Fibroblast of skin of right biceps (primary cell): ENCODE measurements at regions not wholly inside any gene's neighbourhood (a gene's known extent, or its start where the extent isn't known, plus 50 kb on each side); places are given as distances from the start of the nearest gene placed in this dataset.
A peak's percentile ranks its signal among the peaks of the same experiment; 100 is the strongest.
"Not testable (repeated sequence)": the region's sequence is repeated elsewhere in the genome, so short reads cannot be mapped to it uniquely, and the experiment has no call there.

Experiments used
- DNase-seq: peaks from one replicate; pipeline ENCODE4 v3.0.0-alpha.2; 2013

DNA sequence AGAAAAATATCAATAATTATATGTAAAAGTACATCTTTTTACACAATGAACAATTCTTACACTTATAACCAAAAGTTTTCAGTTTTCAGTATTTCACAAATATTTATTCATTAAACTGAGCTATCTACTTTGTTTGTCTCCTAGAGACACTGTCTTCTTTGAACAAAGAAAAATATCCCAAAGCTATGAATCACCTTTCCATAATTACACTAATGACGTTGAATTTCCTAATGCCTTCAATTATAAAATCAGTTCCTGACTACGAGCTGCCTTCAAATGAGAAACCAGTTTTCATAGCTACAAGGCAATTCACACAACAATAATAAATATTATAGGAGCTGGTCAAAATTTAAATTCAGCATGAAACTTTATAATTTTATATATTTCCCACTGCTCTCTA, 201.8 kb upstream of the BRINP3 start:
- peak; percentile 2 for DNase-seq

DNA sequence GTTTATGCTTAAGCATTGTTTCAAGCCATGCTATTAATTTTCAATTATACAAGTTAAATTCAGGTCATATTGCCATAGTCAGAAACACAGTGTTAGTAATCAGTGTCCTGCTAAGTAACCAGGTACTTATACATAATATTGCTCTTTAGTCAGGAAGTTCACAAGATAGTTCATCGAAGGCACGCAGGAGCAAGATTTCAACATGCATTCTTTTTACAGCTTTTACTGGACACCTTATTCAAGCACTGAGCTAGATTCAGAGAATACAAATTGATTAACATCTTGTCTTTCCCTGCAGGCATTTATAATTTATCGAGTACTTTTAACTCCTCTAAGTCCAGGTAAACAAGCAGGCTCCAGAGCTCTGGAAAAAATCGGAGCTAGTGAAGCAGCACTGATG, 202.3 kb upstream of the BRINP3 start:
- no peak for DNase-seq

DNA sequence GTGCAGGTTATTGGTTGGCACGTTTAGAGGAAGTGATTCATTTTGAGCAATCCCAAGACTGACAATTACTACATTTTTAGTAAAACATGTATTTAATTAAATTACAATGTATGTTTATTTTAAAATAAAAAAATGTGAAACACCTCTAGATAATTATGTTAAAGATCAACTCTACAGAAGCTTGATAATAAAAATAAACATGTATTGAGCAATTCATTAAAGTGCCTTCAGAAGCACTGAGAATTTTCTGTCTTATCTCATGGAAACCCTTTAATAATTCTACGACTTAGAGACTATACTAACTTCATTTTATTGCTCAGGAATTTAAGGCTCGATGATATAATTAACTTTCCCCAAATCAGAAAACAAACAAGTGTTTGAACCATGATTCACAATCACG, 208.0 kb upstream of the BRINP3 start:
- DNase-seq: no peak

- peak; percentile 45 for DNase-seq
Observed at GRCh38 chr1:190688096-190688495, 210.4 kb upstream of the BRINP3 start.

- not testable (repeated sequence) for DNase-seq
Observed at GRCh38 chr1:190698488-190698887, 220.8 kb upstream of the BRINP3 start.

DNA sequence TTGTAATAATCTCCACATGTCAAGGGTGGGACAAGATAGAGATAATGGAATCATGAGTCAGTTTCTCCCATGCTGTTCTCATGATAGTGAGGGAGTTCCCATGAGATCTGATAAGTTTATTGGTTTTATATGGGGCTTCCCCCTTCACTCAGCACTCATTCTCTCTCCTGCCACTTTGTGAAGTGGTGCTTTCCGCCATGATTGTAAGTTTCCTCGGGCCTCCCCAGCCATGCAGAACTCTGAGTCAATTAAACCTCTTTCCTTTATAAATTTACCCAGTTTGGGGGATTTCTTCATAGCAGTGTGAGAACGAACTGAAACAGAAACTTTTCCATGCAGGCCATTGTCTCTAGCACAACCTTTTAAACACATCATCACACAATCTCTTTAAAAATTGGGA, 221.5 kb upstream of the BRINP3 start:
- DNase-seq: no peak

- DNase-seq: no peak
Observed at GRCh38 chr1:190708418-190709057, 230.9 kb upstream of the BRINP3 start.

GRCh38 chr1:190711069-190711468, 233.4 kb upstream of the BRINP3 start:
- no peak for DNase-seq

DNA sequence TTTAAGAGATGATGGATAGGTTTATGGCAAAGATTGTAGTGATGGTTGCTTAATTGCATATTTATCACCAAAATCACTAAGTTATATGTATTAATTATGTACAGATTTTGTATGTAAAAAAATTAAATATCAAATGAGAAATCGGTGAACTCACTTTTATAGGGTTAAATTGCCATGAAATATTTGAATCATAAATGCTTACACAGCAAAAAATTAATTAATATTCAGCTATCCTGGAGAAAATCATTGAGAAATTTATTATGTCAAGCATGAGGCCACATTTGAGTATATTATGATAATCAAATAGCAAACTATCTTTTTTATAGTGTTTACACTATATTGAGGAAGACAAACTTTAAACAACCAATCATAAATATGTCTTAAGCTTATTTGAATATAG, 239.4 kb upstream of the BRINP3 start:
- DNase-seq: no peak

DNA sequence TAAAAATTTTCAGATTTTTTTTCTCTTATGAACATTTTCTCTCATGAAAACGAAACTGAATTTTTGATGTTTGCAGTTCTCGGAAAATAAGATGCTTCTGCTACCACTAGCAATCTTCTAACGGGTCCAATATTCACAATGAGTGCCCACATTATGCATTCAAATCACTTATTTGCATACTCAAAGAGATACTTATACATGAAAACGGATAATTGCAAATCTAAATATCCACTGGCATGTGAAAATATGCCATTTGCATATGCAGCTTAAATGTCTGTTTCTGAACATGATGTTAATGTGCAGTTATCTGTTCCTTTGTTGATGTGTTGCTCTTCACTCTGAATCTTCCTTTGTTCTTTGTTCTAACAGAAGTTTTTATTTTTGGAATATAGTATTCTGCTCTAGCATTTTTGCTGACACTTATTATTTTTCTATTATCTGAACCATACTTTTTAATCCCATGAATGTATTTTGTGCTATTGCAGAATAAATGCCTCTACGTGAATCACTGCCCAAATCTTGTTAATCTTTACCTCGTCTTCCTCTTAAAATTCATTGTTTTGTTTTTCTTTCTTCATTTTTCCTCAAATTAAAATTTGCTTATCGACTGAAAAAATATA, 259.4 kb upstream of the BRINP3 start:
- DNase-seq: no peak

DNA sequence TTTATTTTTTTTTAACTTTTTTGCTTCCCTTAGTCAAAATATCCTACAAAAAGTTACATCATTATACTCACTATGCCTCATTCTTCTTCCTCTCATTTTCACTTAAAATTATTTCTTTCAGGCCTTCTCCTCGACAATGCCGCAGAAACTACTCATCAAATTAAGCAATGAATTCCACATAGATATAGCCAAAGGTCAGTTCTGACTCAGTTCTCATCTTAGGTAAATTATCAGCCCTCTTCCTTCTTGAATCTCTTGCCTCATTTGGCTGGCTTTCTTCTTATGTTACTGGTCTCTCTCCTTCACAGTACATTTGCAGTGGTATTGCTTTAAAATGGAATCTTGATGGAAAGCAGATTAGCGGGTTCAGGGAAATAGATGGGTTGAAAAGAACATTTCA, 260.7 kb upstream of the BRINP3 start:
- peak; percentile 46 for DNase-seq

- no peak for DNase-seq
Observed at GRCh38 chr1:190739926-190740325, 262.3 kb upstream of the BRINP3 start.

DNA sequence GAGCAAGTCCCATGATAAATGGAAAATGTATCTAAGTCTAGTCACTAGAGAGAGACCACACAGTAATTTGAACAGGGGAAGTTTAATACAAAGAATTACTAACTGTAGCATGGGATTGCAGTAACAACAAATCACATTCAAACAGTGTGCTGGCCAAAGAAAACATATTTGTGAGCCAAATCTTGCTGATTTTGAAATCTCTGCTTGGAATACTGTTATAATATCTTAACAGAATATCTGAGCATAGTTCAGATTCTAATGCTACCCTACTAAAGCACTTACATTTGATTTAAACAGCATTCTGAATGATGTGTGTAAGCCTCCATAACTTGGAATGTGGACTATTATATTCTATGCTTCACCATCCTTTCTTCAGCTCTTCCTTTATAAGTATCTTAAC, 270.0 kb upstream of the BRINP3 start:
- DNase-seq: peak; percentile 69

- DNase-seq: no peak
Observed at GRCh38 chr1:190752131-190752530, 274.5 kb upstream of the BRINP3 start.

- peak; percentile 58 for DNase-seq
Observed at GRCh38 chr1:190754666-190755065, 277.0 kb upstream of the BRINP3 start.

- DNase-seq: no peak
Observed at GRCh38 chr1:190759807-190760206, 282.1 kb upstream of the BRINP3 start.

- no peak for DNase-seq
Observed at GRCh38 chr1:190762325-190762724, 284.7 kb upstream of the BRINP3 start.

GRCh38 chr1:190792873-190793272, 315.2 kb upstream of the BRINP3 start:
- DNase-seq: no peak

- no peak for DNase-seq
Observed at GRCh38 chr1:190807629-190808028, 330.0 kb upstream of the BRINP3 start.

- DNase-seq: no peak
Observed at GRCh38 chr1:190808035-190808434, 330.4 kb upstream of the BRINP3 start.

- DNase-seq: no peak
Observed at GRCh38 chr1:190809312-190809711, 331.6 kb upstream of the BRINP3 start.

DNA sequence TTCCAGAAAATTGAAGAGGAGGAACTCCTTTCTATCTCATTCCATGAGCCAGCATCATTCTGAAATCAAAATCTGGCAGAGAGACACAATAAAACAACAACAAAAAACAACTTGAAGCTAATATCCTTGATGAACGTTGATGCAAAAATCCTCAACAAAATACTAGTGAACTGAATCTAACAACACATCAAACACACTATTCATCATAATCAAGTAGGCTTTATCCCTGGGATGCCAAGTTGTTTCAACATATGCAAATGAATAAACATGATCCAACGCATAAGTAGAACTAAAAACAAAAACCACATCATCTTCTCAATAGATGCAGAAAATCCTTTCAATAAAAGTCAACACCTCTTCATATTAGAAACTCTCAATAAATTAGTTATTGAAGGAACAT, 335.3 kb upstream of the BRINP3 start:
- DNase-seq: no peak

- no peak for DNase-seq
Observed at GRCh38 chr1:190832511-190832910, 354.8 kb upstream of the BRINP3 start.

- DNase-seq: no peak
Observed at GRCh38 chr1:190835658-190836057, 358.0 kb upstream of the BRINP3 start.

GRCh38 chr1:190837200-190837599, 359.5 kb upstream of the BRINP3 start:
- DNase-seq: not testable (repeated sequence)
